GM18526 (cell line): ENCODE measurements at regions not wholly inside any gene's neighbourhood (a gene's known extent, or its start where the extent isn't known, plus 50 kb on each side); places are given as distances from the start of the nearest gene placed in this dataset.

Source experiments
- POLR2A ChIP-seq: IDR thresholded peaks from 3 replicates; pipeline ENCODE4 v1.6.1; 2011; ENCODE audit not compliant: insufficient read length; ENCODE audit errors: extremely low read depth

- TF ChIP-seq POLR2A, result no peak
Measured at GRCh38 chr22:48727454-48728058, 1100.1 kb downstream of the BRD1 start.

- no peak for TF ChIP-seq POLR2A
Measured at GRCh38 chr22:48724899-48725298, 1102.8 kb downstream of the BRD1 start.

- TF ChIP-seq POLR2A, result no peak
Measured at GRCh38 chr22:48722661-48723060, 1105.0 kb downstream of the BRD1 start.

GRCh38 chr22:48721395-48721669 is 1106.3 kb downstream of the BRD1 start:
- TF ChIP-seq POLR2A, result no peak

- no peak for TF ChIP-seq POLR2A
Measured at GRCh38 chr22:48720662-48721394, 1106.8 kb downstream of the BRD1 start.

GRCh38 chr22:48719978-48720661 is 1107.6 kb downstream of the BRD1 start:
- TF ChIP-seq POLR2A, result no peak

- no peak for TF ChIP-seq POLR2A
Measured at GRCh38 chr22:48718818-48719500, 1108.7 kb downstream of the BRD1 start.

GRCh38 chr22:48717883-48718817 is 1109.5 kb downstream of the BRD1 start:
- TF ChIP-seq POLR2A, result no peak

GRCh38 chr22:48717076-48717810 is 1110.4 kb downstream of the BRD1 start:
- no peak for TF ChIP-seq POLR2A

- TF ChIP-seq POLR2A, result no peak
Measured at GRCh38 chr22:48715511-48715910, 1112.2 kb downstream of the BRD1 start.

GRCh38 chr22:48714231-48714630 is 1113.4 kb downstream of the BRD1 start:
- no peak for TF ChIP-seq POLR2A

GRCh38 chr22:48713272-48714205 is 1114.1 kb downstream of the BRD1 start:
- no peak for TF ChIP-seq POLR2A
